ENCODE measurements at regions not wholly inside any gene's neighbourhood (a gene's known extent, or its start where the extent isn't known, plus 50 kb on each side); places are given as distances from the start of the nearest gene placed in this dataset.

DNA sequence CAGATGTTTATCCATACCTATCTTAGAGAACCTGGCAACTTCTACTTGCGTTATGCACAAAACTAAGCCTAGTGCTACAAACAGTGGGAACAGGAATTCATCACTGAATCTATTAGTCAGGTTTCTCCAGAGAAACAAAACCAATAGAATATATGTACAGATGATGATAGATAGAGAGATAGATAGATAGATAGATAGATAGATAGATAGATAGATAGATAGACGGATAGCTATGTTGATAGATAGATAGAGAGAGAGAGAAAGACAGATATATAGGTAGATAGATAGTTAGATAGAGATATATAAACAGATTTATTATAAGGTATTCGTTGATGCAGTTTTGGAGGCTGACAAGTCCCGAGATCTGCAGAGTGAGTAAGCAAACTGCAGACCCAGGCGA, 495.6 kb downstream of the TMEM114 start:
- TF ChIP-seq, protein P1, sequence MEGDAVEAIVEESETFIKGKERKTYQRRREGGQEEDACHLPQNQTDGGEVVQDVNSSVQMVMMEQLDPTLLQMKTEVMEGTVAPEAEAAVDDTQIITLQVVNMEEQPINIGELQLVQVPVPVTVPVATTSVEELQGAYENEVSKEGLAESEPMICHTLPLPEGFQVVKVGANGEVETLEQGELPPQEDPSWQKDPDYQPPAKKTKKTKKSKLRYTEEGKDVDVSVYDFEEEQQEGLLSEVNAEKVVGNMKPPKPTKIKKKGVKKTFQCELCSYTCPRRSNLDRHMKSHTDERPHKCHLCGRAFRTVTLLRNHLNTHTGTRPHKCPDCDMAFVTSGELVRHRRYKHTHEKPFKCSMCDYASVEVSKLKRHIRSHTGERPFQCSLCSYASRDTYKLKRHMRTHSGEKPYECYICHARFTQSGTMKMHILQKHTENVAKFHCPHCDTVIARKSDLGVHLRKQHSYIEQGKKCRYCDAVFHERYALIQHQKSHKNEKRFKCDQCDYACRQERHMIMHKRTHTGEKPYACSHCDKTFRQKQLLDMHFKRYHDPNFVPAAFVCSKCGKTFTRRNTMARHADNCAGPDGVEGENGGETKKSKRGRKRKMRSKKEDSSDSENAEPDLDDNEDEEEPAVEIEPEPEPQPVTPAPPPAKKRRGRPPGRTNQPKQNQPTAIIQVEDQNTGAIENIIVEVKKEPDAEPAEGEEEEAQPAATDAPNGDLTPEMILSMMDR (IDR thresholded peaks at IDR 0.05; ENCODE audit: insufficient read depth, low read length, poor library complexity, severe bottlenecking) = no peak
- no peak overlapping the region for H3K4me3 ChIP-seq (ENCODE audit: low read depth, low read length)

DNA sequence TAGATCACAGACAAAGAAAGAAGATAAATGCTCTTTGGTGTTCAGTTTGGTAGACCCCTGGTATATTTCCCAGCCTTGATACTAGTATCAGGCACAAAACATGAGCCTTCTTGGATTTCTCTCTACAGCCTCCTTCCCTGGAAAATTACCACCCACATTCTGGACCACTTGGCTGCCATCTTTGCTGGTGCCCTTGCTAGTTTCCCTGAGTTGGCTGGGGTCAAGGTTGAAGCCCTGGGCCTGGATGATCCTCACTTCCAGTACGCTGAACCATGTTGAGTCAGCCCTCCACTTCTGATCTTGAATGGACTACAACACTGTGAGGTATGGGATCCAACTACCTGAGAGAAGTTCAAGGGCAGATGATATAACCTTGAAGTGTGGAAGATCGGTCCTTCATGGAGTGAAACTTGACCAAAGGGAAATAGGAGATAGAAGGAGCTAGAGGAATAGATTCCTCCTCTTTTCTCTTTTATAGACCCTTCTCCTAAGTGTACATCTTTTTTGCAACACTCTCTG, 501.4 kb downstream of the TMEM114 start:
- Histone ChIP-seq H3K36me3 (ENCODE audit: control insufficient read depth, insufficient read depth, low read length) (no peaks in the 10 kb centered on the region), H3K27me3 (ENCODE audit: control insufficient read depth, insufficient read depth, low read length) (no peaks in the 10 kb centered on the region), H3K4me3 (ENCODE audit: low read depth, low read length) (no peak overlapping the region)
- DNase-seq (ENCODE audit: low read depth) = no peak
- TF ChIP-seq, protein P1 (IDR thresholded peaks at IDR 0.05; ENCODE audit: insufficient read depth, low read length, poor library complexity, severe bottlenecking) = no peak

More for the DNA sequence above, 495.6 kb downstream of the TMEM114 start:
- Histone ChIP-seq H3K27me3 (ENCODE audit: control insufficient read depth, insufficient read depth, low read length) (no peaks in the 10 kb centered on the region), H3K36me3 (ENCODE audit: control insufficient read depth, insufficient read depth, low read length) (no peaks in the 10 kb centered on the region)
- DNase-seq (ENCODE audit: low read depth) = no peak

DNA sequence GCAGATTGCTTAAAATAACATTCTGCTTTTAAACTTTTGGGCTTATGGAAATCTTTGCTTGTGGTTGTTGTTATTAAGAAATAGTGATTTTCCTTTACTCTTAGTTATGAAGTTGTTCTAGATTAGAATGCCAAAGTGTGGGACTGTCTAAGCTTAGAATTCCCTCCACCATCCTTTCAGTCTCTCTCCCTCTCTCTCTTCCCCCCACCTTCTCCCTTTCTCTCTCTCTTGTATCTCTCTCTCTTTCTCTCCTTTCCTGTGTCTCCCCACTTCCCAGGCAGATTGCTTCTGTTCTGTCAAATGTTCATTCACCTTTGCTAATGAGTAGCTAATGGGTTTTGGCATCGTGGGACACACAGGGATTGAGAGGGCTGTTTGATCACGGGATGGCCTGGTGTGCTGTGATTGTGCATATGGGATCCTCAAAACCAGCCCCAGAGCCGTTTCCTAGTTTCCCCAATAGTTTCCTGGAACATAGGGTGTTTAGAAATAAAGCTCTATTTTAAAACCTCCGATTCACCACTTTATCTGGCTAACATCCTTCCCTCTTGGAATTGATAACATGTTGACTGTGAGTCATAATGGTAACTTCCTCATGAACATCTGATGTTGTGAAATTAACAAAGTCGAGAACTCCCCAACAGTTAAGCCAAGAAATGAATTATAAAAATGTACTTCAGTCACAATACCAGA, 502.6 kb downstream of the TMEM114 start:
- DNase-seq (ENCODE audit: low read depth) = no peak
- Histone ChIP-seq H3K4me3 (ENCODE audit: low read depth, low read length) (no peak overlapping the region), H3K36me3 (ENCODE audit: control insufficient read depth, insufficient read depth, low read length) (no peaks in the 10 kb centered on the region), H3K27me3 (ENCODE audit: control insufficient read depth, insufficient read depth, low read length) (no peaks in the 10 kb centered on the region)
- TF ChIP-seq, protein P1 (IDR thresholded peaks at IDR 0.05; ENCODE audit: insufficient read depth, low read length, poor library complexity, severe bottlenecking) = no peak

DNA sequence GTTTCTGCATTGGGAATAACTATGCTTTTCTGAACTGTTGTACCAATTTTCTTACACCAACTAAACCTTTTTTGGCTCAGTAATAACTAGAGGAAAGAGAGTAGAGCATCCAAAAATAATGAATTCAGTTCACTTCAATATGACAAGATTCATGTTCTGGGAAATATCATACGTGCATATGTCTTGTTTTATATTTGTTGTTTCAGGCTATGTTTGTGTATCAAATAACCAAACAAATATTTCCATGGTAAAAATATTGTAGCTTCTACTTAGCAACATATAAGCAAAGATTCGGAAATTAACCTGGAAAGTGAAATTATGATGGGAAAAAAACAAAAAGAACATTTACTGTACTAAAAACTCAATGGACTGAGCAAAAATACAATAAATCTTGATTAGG, 503.2 kb downstream of the TMEM114 start:
- no peak for DNase-seq (ENCODE audit: low read depth)
- TF ChIP-seq, protein P1 (IDR thresholded peaks at IDR 0.05; ENCODE audit: insufficient read depth, low read length, poor library complexity, severe bottlenecking) = no peak
- Histone ChIP-seq H3K4me3 (ENCODE audit: low read depth, low read length) (no peak overlapping the region), H3K36me3 (ENCODE audit: control insufficient read depth, insufficient read depth, low read length) (no peaks in the 10 kb centered on the region), H3K27me3 (ENCODE audit: control insufficient read depth, insufficient read depth, low read length) (no peaks in the 10 kb centered on the region)

DNA sequence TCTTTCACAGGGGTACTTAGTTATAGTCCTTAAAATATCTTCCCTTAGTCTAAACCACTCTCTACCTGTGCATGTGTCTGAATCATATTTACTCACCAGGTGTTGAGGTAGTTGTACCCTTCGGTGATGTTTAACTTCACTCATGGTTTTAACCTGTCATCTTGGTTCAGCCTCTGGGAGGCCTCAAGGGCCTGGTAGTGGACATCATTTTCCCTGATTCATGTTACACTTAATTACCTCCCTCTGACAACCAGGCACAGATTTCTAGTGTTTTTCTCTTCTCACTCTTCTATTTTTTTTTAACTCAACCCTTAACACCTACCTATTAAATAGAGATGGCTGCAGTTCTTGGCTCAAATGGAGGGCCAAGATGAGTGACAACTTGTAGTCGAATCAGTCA, 505.4 kb downstream of the TMEM114 start:
- no peak for DNase-seq (ENCODE audit: low read depth)
- Histone ChIP-seq H3K4me3 (ENCODE audit: low read depth, low read length) (no peak overlapping the region), H3K27me3 (ENCODE audit: control insufficient read depth, insufficient read depth, low read length) (no peaks in the 10 kb centered on the region), H3K36me3 (ENCODE audit: control insufficient read depth, insufficient read depth, low read length) (no peaks in the 10 kb centered on the region)
- TF ChIP-seq, protein P1 (IDR thresholded peaks at IDR 0.05; ENCODE audit: insufficient read depth, low read length, poor library complexity, severe bottlenecking) = no peak

DNA sequence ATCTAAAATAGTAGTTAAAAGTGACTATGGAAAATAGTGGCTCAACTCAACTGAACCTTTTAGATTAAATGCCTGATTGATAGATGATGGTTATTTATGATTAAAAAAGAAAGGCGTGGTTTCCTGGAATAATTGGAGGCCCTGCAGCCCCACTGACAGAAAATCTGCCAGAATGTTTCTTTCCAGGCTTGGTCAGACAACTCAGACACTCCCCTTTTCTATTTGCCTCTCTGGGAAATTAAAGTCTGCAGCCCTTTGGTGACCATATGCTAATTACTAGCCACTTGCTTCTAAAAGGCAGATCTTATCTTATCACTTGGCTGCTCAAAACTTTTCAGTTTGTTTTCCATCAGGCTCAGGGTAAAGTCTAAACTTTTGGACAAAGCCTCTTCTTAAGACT, 506.0 kb downstream of the TMEM114 start:
- no peaks in the 10 kb centered on the region for H3K27me3 ChIP-seq (ENCODE audit: control insufficient read depth, insufficient read depth, low read length)
- H3K4me3 ChIP-seq (ENCODE audit: low read depth, low read length) = no peak overlapping the region
- TF ChIP-seq, protein P1 (IDR thresholded peaks at IDR 0.05; ENCODE audit: insufficient read depth, low read length, poor library complexity, severe bottlenecking) = no peak
- no peaks in the 10 kb centered on the region for H3K36me3 ChIP-seq (ENCODE audit: control insufficient read depth, insufficient read depth, low read length)
- no peak for DNase-seq (ENCODE audit: low read depth)
